OCI-LY1 (cell line): ENCODE measurements at regions not wholly inside any gene's neighbourhood (a gene's known extent, or its start where the extent isn't known, plus 50 kb on each side); places are given as distances from the start of the nearest gene placed in this dataset.

Source experiments
- H2AFZ ChIP-seq: fragments of 200-600 bp; sonication (generic), shearing (Covaris generic); 2 replicates; pipeline ENCODE4 v1.6.0; 2014; ENCODE audit warnings: antibody characterized with exemption, mild to moderate bottlenecking, low read length
- H3F3A ChIP-seq: fragments of 200-600 bp; sonication (generic), shearing (Covaris generic); 2 replicates; pipeline ENCODE4 v1.6.0; 2014; ENCODE audit warnings: mild to moderate bottlenecking, antibody characterized with exemption, low read length, moderate library complexity; ENCODE audit not compliant: insufficient read depth
- H3K27ac ChIP-seq: fragments of 200-600 bp; sonication (generic); 2 replicates; pipeline ENCODE4 v1.5.1; 2014; ENCODE audit warnings: low read length, mixed run types, mild to moderate bottlenecking, low read depth; ENCODE audit not compliant: poor library complexity, severe bottlenecking
- H3K27me3 ChIP-seq: fragments of 200-600 bp; sonication (generic); 2 replicates; pipeline ENCODE4 v1.6.0; 2014; ENCODE audit warnings: antibody characterized with exemption, mild to moderate bottlenecking, low read length, moderate library complexity; ENCODE audit not compliant: insufficient read depth
- H3K36me3 ChIP-seq: fragments of 200-600 bp; sonication (generic); 2 replicates; pipeline ENCODE4 v1.6.1; 2014; ENCODE audit warnings: mild to moderate bottlenecking, antibody characterized with exemption, low read length, moderate library complexity, mixed read lengths; ENCODE audit not compliant: insufficient read depth
- H3K4me1 ChIP-seq: fragments of 200-600 bp; sonication (generic); 2 replicates; pipeline ENCODE4 v1.5.1; 2014; ENCODE audit warnings: mild to moderate bottlenecking, low read length, moderate library complexity; ENCODE audit not compliant: insufficient read depth, severe bottlenecking
- H3K4me2 ChIP-seq: fragments of 200-600 bp; sonication (generic), shearing (Covaris generic); 2 replicates; pipeline ENCODE4 v1.6.1; 2014; ENCODE audit warnings: low read length
- H3K4me3 ChIP-seq: fragments of 200-600 bp; sonication (generic); 2 replicates; pipeline ENCODE4 v1.5.1; 2014; ENCODE audit warnings: low read length, low read depth, mild to moderate bottlenecking, mixed read lengths; ENCODE audit not compliant: poor library complexity, severe bottlenecking
- H3K79me2 ChIP-seq: fragments of 200-600 bp; shearing (Covaris generic); 2 replicates; pipeline ENCODE4 v1.6.1; 2016; ENCODE audit warnings: mixed run types, low read length, mixed read lengths; ENCODE audit not compliant: insufficient read depth
- H3K9ac ChIP-seq: fragments of 200-600 bp; sonication (generic), shearing (Covaris generic); 2 replicates; pipeline ENCODE4 v1.6.1; 2014; ENCODE audit warnings: mild to moderate bottlenecking, low read length, mixed read lengths
- H3K9me2 ChIP-seq: fragments of 200-600 bp; sonication (generic), shearing (Covaris generic); 2 replicates; pipeline ENCODE4 v1.6.1; 2014; ENCODE audit warnings: low read depth, mild to moderate bottlenecking, low read length, mixed read lengths
- H3K9me3 ChIP-seq: fragments of 200-600 bp; shearing (Covaris generic); 2 replicates; pipeline ENCODE4 v1.6.1; 2014; ENCODE audit warnings: low read length, mixed read lengths
- H4K20me1 ChIP-seq: fragments of 200-600 bp; sonication (generic), shearing (Covaris generic); 2 replicates; pipeline ENCODE4 v1.6.0; 2016; ENCODE audit warnings: mild to moderate bottlenecking, low read length; ENCODE audit not compliant: insufficient read depth
- CTCF ChIP-seq: fragments of 200-600 bp; sonication (generic), shearing (Covaris generic); IDR thresholded peaks from 2 replicates; pipeline ENCODE4 v1.5.1; 2017; ENCODE audit warnings: mild to moderate bottlenecking, antibody characterized with exemption, low read length, moderate library complexity, mixed read lengths
- EZH2 ChIP-seq: fragments of 200-600 bp; sonication (generic), shearing (Covaris generic); IDR thresholded peaks from 2 replicates; pipeline ENCODE4 v1.8.0; 2017; ENCODE audit warnings: borderline replicate concordance, mixed run types, mild to moderate bottlenecking, antibody characterized with exemption, low read length, moderate library complexity, mixed read lengths

GRCh38 chr6:71452697-71453370, 164.2 kb downstream of the OGFRL1 start:
- no peak overlapping the region for H3K4me2 ChIP-seq
- no peaks in the 10 kb centered on the region for H3K9me3 ChIP-seq
- no peaks in the 10 kb centered on the region for H3K36me3 ChIP-seq
- no peaks in the 10 kb centered on the region for H3K27me3 ChIP-seq
- no peaks in the 10 kb centered on the region for H4K20me1 ChIP-seq
- H2AFZ ChIP-seq, result no peak overlapping the region
- no peak overlapping the region for H3K4me3 ChIP-seq
- no peaks in the 10 kb centered on the region for H3K9me2 ChIP-seq
- no peak overlapping the region for H3K9ac ChIP-seq
- peaks cover 4% of the 10 kb centered on the region for H3K4me1 ChIP-seq
- no peak for TF ChIP-seq CTCF
- TF ChIP-seq EZH2, result no peak
- H3K27ac ChIP-seq, result no peak overlapping the region
- H3K79me2 ChIP-seq, result no peaks in the 10 kb centered on the region
- no peaks in the 10 kb centered on the region for H3F3A ChIP-seq

GRCh38 chr6:71453371-71453706, 164.7 kb downstream of the OGFRL1 start:
- H4K20me1 ChIP-seq, result no peaks in the 10 kb centered on the region
- H3K27me3 ChIP-seq, result no peaks in the 10 kb centered on the region
- H3K79me2 ChIP-seq, result no peaks in the 10 kb centered on the region
- TF ChIP-seq CTCF (no peak), EZH2 (no peak)
- no peaks in the 10 kb centered on the region for H3K36me3 ChIP-seq
- no peak overlapping the region for H3K9ac ChIP-seq
- no peak overlapping the region for H2AFZ ChIP-seq
- no peaks in the 10 kb centered on the region for H3K9me3 ChIP-seq
- no peak overlapping the region for H3K4me2 ChIP-seq
- no peak overlapping the region for H3K27ac ChIP-seq
- H3K4me3 ChIP-seq, result no peak overlapping the region
- H3K4me1 ChIP-seq, result peaks cover 10% of the 10 kb centered on the region
- H3K9me2 ChIP-seq, result no peaks in the 10 kb centered on the region
- H3F3A ChIP-seq, result no peaks in the 10 kb centered on the region

- H2AFZ ChIP-seq, result no peak overlapping the region
- H3K36me3 ChIP-seq, result no peaks in the 10 kb centered on the region
- H3K4me2 ChIP-seq, result no peak overlapping the region
- no peaks in the 10 kb centered on the region for H4K20me1 ChIP-seq
- no peak overlapping the region for H3K27ac ChIP-seq
- no peak overlapping the region for H3K9ac ChIP-seq
- H3K79me2 ChIP-seq, result no peaks in the 10 kb centered on the region
- H3K27me3 ChIP-seq, result no peaks in the 10 kb centered on the region
- H3F3A ChIP-seq, result no peaks in the 10 kb centered on the region
- peaks cover 17% of the 10 kb centered on the region for H3K4me1 ChIP-seq
- no peak overlapping the region for H3K4me3 ChIP-seq
- no peak for TF ChIP-seq EZH2
- TF ChIP-seq CTCF, result no peak
- H3K9me3 ChIP-seq, result no peaks in the 10 kb centered on the region
- no peaks in the 10 kb centered on the region for H3K9me2 ChIP-seq
These were observed 165.4 kb downstream of the OGFRL1 start for GRCh38 chr6:71454056-71454455.
